AG04450 (cell line): ENCODE measurements at regions not wholly inside any gene's neighbourhood (a gene's known extent, or its start where the extent isn't known, plus 50 kb on each side); places are given as distances from the start of the nearest gene placed in this dataset.

ENCODE experiments used
- CTCF ChIA-PET: fragments of 300-600, 350-600 bp; formaldehyde crosslinking; extraction: SDS; loops from one replicate; lab custom pipeline; 2022; ENCODE audit warnings: antibody characterized with exemption, inconsistent platforms; lab: Charles Lee
- POLR2A ChIA-PET: fragments of 350-600 bp; formaldehyde crosslinking; extraction: SDS; loops from one replicate; lab custom pipeline; 2021; ENCODE audit warnings: antibody characterized with exemption, inconsistent platforms; lab: Yijun Ruan, JAX
- DNase-seq: peaks from one replicate; pipeline ENCODE4 v3.0.0-alpha.2; 2011; ENCODE audit warnings: low read depth, low spot score
- H3K27ac ChIP-seq: one replicate; pipeline ENCODE4 v1.5.1; 2012; ENCODE audit warnings: low read depth, low read length, control low read depth
- H3K27me3 ChIP-seq: one replicate; pipeline ENCODE4 v1.6.0; 2012; ENCODE audit warnings: low read length; ENCODE audit not compliant: control insufficient read depth, insufficient read depth
- H3K4me3 ChIP-seq: 2 replicates; pipeline ENCODE4 v1.5.1; 2011; ENCODE audit warnings: mild to moderate bottlenecking, low read depth, low read length, control low read depth
- H3K9me3 ChIP-seq: 2 replicates; pipeline ENCODE4 v1.5.1; 2012; ENCODE audit warnings: low read length; ENCODE audit not compliant: control insufficient read depth, insufficient read depth
- TF ChIP-seq, protein P1 (sequence below): IDR thresholded peaks from 2 replicates; pipeline ENCODE4 v1.5.1; 2011; ENCODE audit warnings: low read depth, low read length, control low read depth, inconsistent platforms

DNA sequence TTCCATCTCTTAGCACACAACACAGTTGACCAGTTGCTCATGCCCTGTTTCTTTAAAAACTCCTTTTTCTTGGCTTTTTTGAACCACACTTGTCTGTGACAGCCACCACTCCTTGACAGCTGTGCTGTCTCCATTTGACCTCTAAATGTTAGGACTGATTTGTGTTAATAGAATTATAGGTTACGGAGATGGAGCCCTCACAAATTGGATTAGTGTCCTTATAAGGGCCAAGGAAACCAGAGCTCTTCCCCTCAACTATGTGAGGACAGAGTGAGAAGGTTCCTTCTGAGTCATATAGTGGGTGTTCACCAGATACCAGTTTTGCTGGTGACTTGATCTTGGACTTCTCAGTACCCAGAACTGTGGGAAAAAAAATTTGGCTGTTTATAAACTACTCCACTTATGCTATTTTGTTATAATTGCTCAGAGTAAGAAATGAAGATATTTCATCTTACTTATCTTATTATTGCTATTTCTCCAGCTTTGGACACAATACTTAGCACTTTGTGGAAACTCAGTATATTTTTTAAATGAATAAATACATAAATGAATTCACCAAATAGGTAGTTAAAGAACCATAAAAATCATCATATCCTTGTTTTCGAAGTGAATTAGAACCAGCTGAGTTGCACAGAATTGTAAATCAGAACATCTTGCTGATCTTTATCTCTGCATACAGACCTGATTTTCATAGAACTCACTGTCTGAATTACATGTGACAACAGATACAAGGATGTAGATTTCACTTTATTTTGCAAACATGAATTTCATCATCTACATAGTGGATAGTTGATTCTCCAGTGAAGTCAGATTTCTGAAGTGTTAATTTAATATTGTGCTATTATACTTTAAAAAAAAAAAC is 598.5 kb upstream of the IRAK1BP1 start:
- ChIA-PET POLR2A (no interaction called here), CTCF (no interaction called here)
- Histone ChIP-seq H3K9me3 (no peaks in the 10 kb centered on the region), H3K4me3 (no peak overlapping the region), H3K27me3 (no peaks in the 10 kb centered on the region), H3K27ac (no peak overlapping the region)
- no peak for DNase-seq
- TF ChIP-seq, protein P1, sequence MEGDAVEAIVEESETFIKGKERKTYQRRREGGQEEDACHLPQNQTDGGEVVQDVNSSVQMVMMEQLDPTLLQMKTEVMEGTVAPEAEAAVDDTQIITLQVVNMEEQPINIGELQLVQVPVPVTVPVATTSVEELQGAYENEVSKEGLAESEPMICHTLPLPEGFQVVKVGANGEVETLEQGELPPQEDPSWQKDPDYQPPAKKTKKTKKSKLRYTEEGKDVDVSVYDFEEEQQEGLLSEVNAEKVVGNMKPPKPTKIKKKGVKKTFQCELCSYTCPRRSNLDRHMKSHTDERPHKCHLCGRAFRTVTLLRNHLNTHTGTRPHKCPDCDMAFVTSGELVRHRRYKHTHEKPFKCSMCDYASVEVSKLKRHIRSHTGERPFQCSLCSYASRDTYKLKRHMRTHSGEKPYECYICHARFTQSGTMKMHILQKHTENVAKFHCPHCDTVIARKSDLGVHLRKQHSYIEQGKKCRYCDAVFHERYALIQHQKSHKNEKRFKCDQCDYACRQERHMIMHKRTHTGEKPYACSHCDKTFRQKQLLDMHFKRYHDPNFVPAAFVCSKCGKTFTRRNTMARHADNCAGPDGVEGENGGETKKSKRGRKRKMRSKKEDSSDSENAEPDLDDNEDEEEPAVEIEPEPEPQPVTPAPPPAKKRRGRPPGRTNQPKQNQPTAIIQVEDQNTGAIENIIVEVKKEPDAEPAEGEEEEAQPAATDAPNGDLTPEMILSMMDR: no peak

DNA sequence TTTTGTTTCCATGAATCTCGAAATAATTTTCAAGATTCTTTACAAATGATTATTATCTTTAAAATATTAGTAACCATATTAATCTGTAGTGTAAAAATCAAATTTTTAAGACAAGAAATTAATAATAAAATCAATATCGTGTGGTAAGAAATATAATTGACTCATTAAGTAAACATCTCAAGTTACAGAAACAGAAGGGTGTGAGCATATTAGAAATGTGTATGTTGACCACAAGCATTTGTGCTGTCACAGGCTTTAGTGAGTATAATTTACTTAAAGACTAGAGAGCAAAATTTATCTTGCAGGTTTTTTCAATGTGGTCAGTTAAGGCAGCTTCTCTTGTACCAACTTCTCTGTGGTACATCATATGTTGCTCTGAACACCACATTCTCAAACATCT is 566.5 kb upstream of the IRAK1BP1 start:
- ChIA-PET CTCF (no interaction called here), POLR2A (no interaction called here)
- H3K27me3 ChIP-seq: no peaks in the 10 kb centered on the region
- DNase-seq: no peak
- no peak overlapping the region for H3K27ac ChIP-seq
- H3K9me3 ChIP-seq: no peaks in the 10 kb centered on the region
- no peak overlapping the region for H3K4me3 ChIP-seq
- TF ChIP-seq, protein P1: no peak

DNA sequence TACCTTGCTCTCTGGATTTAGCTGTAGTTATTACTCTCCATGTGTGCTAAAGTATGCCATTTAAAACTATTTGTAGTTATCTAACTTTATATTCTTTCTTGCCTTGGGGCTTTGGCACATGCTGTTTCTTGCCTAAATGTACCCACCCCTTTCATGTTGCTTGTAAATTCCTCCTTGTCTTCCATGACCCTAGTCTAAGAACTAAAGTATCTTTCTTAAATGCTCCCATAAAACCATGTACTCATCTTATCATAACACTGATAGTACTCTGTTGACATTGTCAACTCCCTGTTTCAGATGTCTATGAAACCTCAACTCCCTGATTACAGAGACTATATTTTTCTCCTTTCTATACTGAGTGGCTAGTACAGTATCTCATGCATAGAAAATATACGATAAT is 564.9 kb upstream of the IRAK1BP1 start:
- H3K27me3 ChIP-seq: no peaks in the 10 kb centered on the region
- no peak overlapping the region for H3K4me3 ChIP-seq
- no peaks in the 10 kb centered on the region for H3K9me3 ChIP-seq
- TF ChIP-seq, protein P1: no peak
- DNase-seq: no peak
- no peak overlapping the region for H3K27ac ChIP-seq
- ChIA-PET POLR2A (no interaction called here), CTCF (no interaction called here)

DNA sequence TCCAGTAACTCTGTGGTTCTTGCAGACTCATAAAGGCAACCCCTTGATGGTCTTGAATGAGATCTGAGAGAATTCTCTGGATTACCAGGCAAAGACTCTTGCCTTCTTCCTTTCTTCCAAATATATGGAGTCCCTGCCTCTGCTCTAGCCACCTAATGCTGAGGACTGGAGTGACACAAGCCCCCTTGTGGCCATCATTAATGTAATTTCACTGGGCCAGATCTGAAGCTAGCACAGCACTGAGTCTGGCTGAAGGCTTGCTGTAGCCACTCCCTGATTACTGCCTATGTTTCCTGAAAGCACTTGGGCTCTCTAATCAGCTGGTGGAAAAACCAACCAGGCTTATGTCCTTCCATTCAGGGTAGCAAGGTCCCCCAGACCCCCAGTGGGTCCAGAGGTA is 559.3 kb upstream of the IRAK1BP1 start:
- no peaks in the 10 kb centered on the region for H3K9me3 ChIP-seq
- POLR2A ChIA-PET: no interaction called here
- no peaks in the 10 kb centered on the region for H3K27me3 ChIP-seq
- DNase-seq: no peak
- no peak overlapping the region for H3K4me3 ChIP-seq
- no peak overlapping the region for H3K27ac ChIP-seq
- CTCF ChIA-PET: no interaction called here
- TF ChIP-seq, protein P1: no peak

DNA sequence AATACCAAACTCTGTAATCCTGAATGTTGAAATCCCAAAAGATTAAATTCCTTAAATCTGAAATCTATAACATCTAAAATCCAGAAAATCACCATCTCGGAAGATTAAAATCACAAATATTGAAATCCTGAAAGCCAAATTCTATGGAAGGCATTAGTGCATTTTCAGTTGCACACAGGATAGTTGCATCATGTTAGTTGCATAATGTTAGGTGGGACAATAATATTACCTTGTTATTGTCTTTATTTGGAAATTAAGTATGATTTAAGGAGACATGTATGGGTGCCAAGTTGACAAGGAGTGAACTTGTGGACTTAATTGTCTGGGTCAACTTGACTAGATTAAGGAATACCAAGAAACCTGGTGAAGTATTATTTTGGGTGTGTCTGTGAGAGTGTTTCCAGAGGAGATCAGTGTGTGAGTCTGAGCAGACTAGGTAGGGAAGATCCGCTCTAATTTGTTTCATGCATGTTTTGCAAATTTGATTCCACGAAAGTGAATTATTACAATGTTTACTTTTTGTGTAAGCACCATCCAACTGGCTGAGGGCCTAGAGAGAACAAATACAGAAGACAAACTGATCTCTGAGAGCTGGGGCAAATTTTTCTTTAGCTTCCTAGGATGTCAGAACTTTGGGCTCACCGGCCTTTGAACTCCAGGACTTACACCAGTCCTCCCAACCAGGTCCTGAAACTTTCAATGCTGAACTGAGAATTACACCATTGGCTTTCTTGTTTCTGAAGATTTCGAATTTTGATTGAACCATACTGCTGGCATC is 545.1 kb upstream of the IRAK1BP1 start:
- no peak for DNase-seq
- H3K27me3 ChIP-seq: no peaks in the 10 kb centered on the region
- TF ChIP-seq, protein P1: no peak
- POLR2A ChIA-PET: no interaction called here
- no peak overlapping the region for H3K4me3 ChIP-seq
- H3K9me3 ChIP-seq: no peaks in the 10 kb centered on the region
- H3K27ac ChIP-seq: no peak overlapping the region
- CTCF ChIA-PET: no interaction called here
